ENCODE measurements at regions not wholly inside any gene's neighbourhood (a gene's known extent, or its start where the extent isn't known, plus 50 kb on each side); places are given as distances from the start of the nearest gene placed in this dataset.
A peak's percentile ranks its signal among the peaks of the same experiment; 100 is the strongest.

DNA sequence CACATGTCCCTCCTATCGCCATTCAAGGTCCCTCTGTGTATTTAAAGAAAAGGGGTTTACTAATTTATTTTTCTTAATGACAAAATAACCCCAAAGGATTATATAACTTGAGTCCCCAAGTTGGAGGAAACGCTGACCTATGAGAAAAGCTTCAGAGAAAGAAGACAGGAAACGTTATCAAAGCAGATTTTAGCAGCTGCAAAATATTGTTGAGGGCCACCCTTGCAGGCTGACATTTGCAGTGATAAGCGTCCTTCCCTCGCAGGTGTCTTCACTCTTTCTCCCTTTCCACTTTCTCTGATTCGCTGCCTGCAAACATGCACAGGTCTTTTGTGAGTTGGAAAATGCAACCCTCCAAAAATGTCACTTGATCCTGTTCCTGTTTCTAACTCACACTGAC, 103.2 kb upstream of the RIPOR2 start:
- no peak for DNase-seq

DNA sequence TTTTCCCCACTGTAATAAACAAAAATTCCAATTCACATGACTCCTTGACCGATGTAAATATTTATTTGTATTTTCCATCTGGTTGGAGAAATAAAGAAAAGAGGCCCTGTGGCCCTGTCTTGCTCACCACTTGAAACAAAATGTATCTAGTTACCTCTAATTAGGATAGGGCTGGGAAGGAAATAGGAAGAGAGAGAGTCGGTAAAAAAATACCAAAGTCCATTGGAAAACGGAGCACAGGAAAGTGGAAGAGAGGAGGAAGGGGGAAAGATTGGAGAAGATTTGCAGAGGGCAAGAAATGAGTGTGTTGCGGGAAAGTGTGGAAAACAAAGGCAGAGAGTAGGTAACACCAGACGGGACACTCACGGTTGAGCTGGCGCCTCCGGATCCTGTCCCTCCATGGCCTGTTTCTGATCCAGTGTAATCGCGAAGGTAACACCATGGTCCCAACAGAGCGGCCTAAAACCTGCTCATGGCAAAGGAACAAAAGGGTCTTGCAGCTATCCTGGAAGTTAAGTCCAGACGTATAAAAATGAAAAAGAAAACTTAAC, 105.8 kb upstream of the RIPOR2 start:
- no peak for DNase-seq

DNA sequence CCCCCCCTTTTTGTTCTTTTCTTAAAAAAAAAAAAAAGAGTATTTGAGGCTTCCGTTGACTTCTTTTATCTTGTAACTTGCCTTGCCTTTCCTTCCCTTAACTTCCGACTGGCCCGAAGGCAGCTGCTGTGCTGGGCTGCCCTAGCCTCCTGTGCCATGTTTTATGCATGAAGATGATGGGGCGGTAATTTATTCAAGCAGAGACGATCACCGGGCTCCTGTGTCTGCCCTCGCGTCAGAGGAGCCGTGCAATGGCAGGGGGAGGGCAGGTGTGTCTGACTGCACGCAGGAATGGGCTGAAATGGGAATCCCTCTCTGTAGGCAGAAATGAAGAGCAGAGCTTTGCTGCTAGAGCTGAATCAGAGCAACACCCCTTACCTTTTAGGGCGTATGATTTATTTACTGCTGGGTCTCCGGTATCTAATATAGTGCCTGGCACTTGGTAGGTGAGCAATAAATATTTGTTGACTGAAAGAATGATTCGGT, 106.3 kb upstream of the RIPOR2 start:
- DNase-seq: no peak

DNA sequence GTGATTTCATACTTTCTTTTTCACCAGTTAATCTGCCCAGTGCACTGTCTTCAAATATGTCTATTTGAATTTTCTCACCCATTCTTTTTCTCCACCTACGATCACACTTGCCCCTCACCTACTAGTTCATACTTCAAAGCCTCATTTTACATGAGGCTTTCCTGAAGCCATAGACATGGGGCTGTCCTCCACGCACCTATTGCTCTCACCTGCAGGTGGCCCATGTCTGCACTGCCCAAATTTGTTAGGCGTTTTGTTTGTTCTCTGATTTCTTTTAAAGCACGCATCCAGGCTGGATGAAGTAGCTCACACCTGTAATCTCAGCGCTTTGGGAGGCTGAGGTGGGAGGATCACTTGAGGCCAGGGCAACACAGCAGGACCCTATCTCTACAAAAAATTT, 106.8 kb upstream of the RIPOR2 start:
- no peak for DNase-seq

DNA sequence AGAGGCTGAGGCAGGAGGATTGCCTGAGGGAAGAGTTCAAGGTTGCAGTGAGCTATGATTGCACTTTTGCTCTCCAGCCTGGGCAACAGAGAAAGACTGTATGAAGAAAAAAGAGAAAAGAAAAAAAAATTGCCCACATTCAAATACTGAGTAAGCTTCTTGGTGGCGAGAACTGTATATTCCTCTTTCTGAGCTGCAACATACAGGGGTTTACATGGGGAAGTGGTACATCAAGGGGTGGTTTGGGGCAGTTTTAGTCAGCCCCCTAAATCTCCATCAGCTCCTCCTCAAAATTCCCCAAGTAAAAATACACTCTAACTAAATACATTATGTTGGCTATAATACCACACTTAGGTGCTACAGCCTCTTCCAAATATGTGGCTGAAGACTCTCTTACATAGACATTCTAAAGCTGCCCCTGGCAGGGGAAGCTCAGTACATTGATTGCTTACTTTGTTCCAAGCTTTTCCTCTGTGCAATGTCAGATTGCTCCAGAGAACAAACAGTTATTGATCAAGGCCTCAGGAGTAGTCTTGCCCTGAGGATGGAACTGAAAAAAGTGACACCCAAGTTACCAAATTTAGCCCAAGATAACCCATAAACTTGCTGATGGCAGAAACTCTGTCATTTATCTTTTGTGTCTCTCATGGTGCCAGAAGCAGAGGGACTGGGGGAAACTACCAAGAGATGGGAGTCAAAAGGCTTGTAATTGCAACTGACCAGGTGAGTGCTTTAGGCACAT, 107.4 kb upstream of the RIPOR2 start:
- DNase-seq: no peak

DNA sequence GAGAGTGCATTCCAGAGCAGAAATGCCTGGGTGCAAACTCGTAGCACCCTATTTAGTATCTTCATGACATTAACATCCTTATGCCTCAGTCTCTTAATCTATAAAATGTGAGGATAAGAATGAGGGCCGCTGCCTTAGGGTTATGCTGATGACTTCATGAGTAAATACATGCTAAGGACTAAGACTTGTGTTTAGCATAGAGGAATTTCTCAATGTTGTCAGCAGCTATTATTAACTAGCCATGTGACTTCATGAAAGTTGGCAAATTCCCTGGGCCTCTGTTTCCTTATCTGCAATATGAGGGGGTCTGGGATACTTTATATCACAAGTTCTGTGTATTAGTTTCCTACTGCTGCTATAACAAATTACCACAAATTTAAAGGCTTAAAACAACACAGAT, 108.1 kb upstream of the RIPOR2 start:
- no peak for DNase-seq

DNA sequence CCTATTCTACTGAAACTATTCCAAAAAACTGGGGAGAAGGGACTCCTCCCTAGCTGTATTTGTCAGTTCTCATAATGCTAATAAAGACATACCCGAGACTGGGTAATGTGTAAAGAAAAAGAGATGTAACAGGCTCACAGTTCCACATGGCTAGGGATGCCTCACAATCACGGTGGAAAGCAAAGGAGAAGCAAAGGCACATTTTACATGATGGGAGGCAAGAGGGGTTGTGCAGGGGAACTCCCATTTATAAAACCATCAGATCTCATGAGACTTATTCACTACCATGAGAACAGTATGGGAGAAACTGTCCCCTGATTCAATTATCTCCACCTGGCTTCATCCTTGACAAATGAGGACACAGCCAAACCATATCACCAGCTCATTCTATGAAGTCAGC, 111.2 kb upstream of the RIPOR2 start:
- no peak for DNase-seq

DNA sequence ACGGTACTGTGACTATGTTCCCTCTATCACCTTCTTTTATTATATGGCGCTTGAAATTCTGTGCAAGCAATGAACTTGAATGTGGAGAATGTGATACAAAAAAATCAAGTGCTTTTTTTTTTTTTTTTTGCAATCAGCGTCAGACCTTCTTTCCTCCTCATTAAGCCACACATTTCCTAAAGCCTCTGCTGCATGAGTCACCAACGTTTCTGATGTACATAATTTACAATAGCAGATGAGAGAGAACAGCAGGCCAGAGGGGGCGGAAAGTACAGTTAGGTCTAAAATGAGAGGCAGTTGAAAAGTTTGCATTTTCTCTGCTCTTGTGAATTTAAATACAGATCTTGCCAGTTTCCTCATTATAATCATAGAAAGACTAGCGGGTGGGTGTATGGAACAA, 114.6 kb upstream of the RIPOR2 start:
- peak; percentile 25 for DNase-seq

DNA sequence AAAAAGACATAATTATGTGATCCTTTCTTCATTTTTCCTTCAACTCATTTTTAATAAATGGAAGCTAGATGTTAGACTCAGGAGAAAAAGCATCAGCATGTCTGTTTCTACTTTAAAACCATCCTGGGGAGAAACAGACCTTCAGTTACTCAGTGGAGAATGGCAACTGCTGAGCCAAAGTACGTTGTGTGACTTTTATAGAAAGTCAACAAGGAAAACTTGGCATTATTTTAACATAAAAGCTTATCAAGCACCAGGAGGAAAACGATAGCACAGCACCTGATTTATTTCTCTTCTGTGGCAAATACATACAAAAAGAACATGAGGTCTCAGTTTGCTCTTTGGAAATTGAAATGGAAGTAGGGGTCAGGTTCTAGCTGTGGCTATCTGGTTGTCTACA, 115.3 kb upstream of the RIPOR2 start:
- DNase-seq: no peak

DNA sequence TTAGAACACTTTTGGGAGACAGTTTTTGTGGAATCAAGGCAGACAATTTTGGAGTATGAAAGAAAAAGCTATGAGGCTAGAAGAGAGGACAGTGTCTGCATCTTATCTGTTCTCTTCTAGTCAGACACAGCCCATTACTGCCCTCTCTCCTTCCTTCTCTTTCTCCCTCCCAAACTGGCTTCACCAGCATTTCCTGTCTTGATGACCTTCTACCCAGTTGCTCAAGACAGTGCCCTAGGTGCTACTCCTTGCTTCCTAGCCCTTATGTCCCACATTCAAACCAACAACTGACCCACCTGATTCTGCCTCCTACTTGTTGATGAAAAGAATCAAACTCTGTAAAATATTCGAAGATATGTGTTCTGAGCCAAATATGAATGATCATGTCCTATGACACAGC, 116.4 kb upstream of the RIPOR2 start:
- no peak for DNase-seq

DNA sequence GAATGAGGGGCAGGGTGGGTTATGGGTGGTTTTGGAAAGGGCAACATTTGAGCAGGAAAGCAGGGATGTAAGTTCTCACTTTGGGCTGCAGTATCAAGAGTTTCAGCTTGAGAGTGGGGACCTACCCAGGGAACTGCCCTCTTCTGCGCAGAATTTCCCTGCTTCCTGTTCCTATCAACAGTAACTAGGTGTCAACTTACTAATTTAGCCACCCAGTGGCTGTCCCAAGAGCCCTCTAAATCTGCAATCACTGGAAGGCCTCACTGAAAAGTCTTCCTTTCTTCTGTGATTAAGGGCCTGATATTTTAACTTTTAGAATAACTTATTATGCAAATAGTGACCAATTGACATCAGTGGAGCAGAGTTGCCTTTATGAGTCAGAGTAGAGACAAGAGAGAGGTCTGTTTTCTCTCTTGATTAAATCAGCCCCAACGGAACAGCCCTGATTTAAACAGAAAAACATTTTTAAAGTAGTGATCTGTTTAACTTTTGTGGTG, 118.2 kb upstream of the RIPOR2 start:
- DNase-seq: no peak

DNA sequence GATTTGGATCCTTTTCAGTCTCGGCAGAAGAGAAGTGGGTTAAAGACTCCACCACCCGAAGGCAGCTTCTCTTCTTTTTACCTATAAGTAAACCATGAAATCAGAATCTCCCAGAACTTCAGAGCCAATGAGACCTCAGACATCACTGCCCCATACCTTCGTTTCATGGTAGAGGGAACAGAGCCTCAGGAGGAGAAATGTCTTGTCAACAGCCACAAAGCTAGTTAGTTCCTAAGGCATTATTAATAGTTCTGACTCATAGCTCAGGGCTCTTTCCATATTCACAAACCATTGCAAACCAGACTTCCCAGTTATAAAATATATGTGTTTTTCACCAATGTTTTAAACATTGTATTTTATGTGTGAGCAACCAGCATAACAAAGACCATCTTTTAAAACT, 118.7 kb upstream of the RIPOR2 start:
- no peak for DNase-seq

DNA sequence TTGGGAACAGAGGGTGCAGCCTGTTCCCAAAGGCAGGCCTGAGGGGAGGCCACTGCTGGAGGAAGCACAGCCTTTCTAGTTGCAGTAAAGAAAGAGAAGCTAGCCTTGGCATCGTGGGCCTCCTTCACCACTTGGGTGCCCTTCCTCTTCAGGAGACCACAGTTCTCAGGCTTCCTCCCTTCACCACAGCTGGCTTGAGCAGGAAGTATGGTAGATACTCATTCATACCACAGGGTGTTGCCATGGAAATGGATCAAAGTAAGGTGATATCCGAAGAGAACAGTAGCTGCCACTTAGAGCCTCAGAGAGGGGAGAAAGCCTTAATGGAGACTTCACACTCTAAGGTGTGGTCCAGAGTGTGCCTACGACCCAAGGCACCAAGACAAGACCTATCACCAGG, 120.4 kb upstream of the RIPOR2 start:
- DNase-seq: no peak

DNA sequence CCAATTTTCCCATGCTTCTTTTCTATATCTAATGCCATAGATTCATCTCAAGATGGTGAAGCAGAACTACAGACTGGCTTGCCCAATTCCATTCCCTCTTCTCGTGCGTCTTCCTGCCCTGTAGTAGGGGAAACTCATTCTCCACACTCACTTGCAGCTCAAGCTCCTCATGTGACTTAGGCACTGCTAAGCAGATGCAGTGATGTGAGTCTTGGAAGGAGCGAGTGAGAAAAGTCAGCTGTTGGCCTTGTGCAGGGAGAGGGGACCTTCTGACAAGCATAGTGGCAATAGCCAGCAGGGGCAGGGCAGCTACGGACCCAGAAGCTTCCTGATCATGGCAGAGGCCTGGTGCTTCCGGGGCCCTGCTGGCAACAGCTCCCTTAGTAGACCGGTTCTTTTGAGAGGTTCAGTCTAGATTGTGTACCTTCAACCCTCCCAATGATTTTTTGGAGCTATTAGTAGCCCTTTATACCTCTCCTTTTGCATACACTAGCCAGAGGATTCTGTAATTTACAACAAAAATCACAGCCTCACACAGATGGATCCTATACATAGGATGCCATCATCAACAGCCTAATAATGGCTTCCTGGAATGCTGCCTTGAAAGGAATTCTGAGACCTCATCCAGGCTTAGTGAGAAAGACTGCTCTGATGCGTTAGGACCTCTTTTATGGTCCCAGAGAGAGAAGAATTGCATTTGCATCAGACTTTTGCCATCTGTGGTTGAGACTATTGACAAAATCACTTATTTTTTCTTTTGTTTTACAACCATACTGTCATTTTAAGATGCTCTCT, 121.5 kb upstream of the RIPOR2 start:
- no peak for DNase-seq

DNA sequence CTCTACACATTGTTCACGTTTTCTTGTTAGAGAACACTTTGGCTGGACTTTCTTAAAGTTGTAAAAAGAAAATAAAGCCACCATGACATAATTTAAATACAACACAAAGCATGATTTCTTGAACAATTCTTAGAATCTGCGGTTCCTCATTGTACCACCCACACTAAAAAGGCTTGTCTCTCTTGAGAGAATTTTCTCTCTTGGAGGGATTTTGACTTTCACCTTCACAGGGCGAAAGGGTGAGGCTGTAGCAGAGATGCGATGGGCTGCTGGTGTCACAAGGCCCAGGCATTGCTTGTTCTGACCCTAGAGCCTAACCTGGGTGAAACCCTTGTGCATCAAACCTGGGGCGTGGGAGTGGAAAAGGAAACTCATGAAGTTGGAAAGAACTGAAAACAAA, 122.7 kb upstream of the RIPOR2 start:
- DNase-seq: no peak

DNA sequence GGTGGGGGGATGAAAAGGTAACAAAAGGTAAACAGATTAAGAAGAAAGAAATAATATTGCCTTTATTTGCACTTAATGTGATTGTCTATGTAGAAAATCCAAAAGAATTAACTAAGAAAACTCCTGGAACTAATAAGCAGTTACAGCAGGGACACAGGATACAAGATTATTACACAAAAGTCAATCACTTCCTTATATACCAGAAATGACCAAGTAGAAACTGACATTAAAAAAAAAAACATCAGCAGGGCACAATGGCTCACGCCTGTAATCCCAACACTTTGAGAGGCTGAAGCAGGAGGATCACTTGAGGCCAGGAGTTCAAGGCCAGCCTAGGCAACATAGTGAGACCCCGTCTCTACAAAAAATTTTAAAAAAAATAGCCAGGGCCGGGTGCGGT, 123.2 kb upstream of the RIPOR2 start:
- DNase-seq: no peak

DNA sequence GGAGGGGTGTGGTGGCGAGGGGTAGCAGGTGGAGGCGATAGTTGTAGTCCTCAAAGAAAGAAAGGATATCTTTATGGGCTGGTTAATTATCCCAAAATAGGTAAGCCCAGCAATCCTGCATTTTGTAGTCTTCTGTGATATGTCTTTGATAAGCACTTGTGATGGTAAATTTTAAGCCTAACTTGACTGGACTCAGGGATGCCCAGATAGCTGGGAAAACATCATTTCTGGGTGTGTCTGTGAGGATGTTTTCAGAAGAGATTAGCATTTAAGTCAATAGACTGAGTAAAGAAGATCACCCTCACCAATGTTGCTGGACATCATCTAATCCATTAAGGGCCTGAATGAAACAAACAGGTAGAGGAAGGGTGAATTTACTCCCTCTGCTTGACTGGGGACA, 124.8 kb upstream of the RIPOR2 start:
- DNase-seq: no peak

DNA sequence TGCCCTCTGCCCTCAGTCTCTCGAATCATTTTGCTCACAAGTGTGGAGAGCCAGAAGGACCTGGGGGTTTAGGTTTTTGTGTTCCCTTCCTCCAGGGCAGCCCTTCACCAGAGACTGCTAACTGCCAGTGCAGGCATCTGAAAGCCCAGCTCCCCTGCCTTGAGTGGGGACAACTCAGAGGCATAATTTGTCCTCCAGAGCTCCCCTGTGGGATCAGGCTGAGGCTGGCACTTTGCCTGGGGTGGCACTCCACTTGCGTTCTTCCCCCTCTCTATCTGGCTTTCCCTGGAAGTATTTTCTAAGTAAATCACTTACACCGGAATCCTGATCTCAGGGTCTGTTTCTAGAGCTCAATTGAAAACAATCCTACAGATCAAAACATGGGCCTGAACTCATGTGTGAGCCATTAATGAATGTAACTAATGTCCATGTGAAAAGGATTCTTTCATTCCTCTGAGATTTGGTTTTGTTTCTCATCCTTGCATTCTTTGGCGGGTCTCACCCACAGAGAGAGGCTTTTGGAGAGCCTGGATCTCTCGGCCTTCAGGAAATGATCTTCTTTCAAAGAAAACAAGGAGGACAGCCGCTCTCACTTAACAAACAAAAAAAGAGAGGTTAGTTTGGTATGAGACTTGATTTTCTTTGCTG, 125.7 kb upstream of the RIPOR2 start:
- no peak for DNase-seq

DNA sequence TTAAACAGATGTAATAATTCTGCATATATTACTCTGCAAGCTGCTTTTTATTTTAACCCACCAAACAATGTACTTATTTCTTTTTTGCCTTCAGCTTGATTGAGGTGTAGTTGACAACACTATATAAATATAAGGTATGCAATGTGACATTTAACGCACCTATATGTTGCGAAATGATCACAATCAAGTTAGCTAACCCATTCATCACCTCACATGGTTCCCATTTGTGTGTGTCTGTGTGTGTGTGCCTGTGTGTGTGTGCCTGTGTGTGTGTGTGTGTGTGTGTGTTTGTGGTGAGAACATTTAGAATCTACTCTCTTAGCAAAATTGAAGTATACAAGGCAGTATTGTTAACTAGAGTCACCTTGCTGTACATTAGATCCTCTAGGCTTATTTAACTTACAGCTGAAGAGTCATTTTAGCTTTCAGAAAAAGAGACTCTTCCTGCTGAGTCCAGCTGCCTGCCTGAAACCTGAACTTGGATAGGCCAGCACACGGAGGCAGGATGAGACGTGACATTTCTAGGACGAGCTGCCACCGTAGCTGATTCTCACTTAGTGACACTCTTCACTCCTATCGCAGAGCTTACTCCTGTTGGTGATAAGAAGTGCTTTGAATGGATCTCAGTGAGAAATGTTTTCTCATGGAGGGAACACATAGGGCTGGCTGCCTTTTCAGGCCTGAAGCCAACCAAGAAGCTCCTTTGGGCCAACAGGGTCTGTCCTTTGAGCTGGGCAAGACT, 126.5 kb upstream of the RIPOR2 start:
- DNase-seq: no peak

DNA sequence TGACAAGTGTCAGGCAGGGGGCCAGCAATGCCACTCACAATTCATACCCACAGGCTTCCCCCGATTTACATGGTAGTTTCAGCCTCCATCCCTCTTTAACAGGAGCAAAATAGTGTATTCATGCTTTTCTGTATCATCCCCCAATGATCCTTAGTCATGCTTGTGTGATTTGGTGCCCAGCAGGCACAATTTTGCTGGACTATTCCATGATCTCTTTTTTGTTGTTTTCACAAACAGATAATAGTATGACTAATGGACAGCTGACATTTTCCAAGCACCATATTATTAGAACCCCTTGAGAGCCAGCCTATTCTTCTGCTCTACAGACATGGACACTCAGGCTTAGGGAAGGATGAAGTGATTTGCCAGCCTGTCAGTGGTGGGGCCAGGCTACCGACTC, 128.2 kb upstream of the RIPOR2 start:
- DNase-seq: no peak

DNA sequence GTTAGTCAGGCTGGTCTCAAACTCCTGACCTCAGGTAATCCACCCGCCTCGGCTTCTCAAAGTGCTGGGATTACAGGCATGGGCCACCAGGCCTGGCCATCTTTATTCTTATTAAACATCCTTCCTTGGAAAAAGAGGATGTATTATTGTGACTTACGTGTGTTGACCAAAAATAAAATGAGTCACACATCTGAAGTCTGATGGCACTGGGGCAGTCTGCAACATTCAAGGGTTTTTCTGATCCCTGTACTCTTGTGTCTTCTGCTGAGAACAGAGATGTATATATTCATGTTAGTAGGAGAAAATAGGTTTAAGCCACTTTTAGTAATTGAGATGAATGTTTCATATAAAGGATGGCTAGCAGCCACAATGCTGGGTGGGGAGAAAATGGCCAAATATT, 129.9 kb upstream of the RIPOR2 start:
- DNase-seq: no peak

DNA sequence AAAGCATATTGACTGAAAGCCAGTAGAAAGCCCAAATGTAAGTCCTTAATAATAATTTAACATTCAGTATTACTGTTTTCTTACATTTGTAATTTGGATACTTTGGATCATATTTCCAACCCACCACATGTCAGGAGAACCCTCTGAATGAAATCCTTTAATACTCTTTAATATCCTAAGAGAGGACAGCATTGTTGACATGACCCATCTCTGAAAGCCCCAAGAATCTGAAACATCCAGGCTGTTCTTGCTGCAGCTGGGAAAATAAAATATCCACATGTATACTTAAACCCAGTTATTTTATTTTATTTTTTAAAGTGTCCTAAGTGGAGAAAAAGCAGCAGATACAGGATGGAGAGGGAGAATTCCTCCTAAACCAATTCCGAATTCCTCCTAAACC, 130.8 kb upstream of the RIPOR2 start:
- DNase-seq: no peak

All from occipital lobe (tissue), 1 donor.